CD4-positive, alpha-beta memory T cell (primary cell): ENCODE measurements at regions not wholly inside any gene's neighbourhood (a gene's known extent, or its start where the extent isn't known, plus 50 kb on each side); places are given as distances from the start of the nearest gene placed in this dataset.

Experiments
- CTCF ChIA-PET: fragments of 350-600 bp; sonication (Branson Sonifier 250); formaldehyde crosslinking; loops from one replicate; lab custom pipeline; 2021; ENCODE audit warnings: inconsistent platforms; ENCODE audit not compliant: partially characterized antibody; lab: Charles Lee
- POLR2A ChIA-PET: fragments of 350-600 bp; sonication (Branson Sonifier 250); formaldehyde crosslinking; loops from one replicate; lab custom pipeline; 2021; ENCODE audit not compliant: partially characterized antibody; lab: Charles Lee
- DNase-seq, 5 donors: peaks; one replicate each; pipeline versions ENCODE4 v3.0.0 to v3.0.0-alpha.2; 2020 to 2022; ENCODE audit warnings: mixed read lengths in 1 of 5
- H3K27ac ChIP-seq: one replicate; pipeline ENCODE4 v1.7.0; 2013; ENCODE audit warnings: low read depth, low read length
- H3K27me3 ChIP-seq: 2 replicates; pipeline ENCODE4 v1.7.0; 2013; ENCODE audit warnings: mild to moderate bottlenecking, low read length, moderate library complexity; ENCODE audit not compliant: insufficient read depth
- H3K36me3 ChIP-seq: 2 replicates; pipeline ENCODE4 v1.7.0; 2013; ENCODE audit warnings: mild to moderate bottlenecking, low read length, moderate library complexity; ENCODE audit not compliant: insufficient read depth
- H3K4me1 ChIP-seq: 2 replicates; pipeline ENCODE4 v1.7.0; 2013; ENCODE audit warnings: mild to moderate bottlenecking, low read length, moderate library complexity; ENCODE audit not compliant: insufficient read depth
- H3K4me3 ChIP-seq, 2 donors: one replicate each; pipeline ENCODE4 v1.7.0; 2013; ENCODE audit warnings: low read length in 2 of 2, mild to moderate bottlenecking in 1 of 2
- H3K9me3 ChIP-seq, 2 donors: one replicate each; pipeline ENCODE4 v1.7.0; 2013; ENCODE audit warnings: low read length in 2 of 2, control low read depth in 1 of 2; ENCODE audit not compliant: control insufficient read depth in 1 of 2
- H3K27ac Mint-ChIP-seq, 7 donors: one replicate each; pipeline ENCODE4 v1.8.0; 2020 to 2021; ENCODE audit warnings: mixed read lengths in 7 of 7, mild to moderate bottlenecking in 6 of 7, inconsistent platforms in 3 of 7, moderate library complexity in 3 of 7
- H3K27me3 Mint-ChIP-seq, 2 donors: one replicate each; pipeline ENCODE4 v1.8.0; 2020 to 2021; ENCODE audit warnings: mixed read lengths in 2 of 2
- H3K36me3 Mint-ChIP-seq, 2 donors: one replicate each; pipeline ENCODE4 v1.8.0; 2020 to 2021; ENCODE audit warnings: mixed read lengths in 2 of 2, inconsistent platforms in 1 of 2, mild to moderate bottlenecking in 1 of 2
- H3K4me1 Mint-ChIP-seq, 4 donors: one replicate each; pipeline ENCODE4 v1.8.0; 2020 to 2021; ENCODE audit warnings: mixed read lengths in 4 of 4, mild to moderate bottlenecking in 1 of 4
- H3K4me3 Mint-ChIP-seq, 8 donors: one replicate each; pipeline ENCODE4 v1.8.0; 2020 to 2021; ENCODE audit warnings: mixed read lengths in 8 of 8, mild to moderate bottlenecking in 7 of 8, moderate library complexity in 6 of 8, inconsistent platforms in 3 of 8
- H3K9me3 Mint-ChIP-seq, 8 donors: one replicate each; pipeline ENCODE4 v1.8.0; 2020 to 2021; ENCODE audit warnings: mixed read lengths in 8 of 8, mild to moderate bottlenecking in 5 of 8, inconsistent platforms in 3 of 8, moderate library complexity in 1 of 8
- intact Hi-C: fragments of 100-400 bp; cut with micrococcal nuclease; formaldehyde crosslinking; loops from one replicate; pipeline ENCODE4 v1.15.1; 2023

DNA sequence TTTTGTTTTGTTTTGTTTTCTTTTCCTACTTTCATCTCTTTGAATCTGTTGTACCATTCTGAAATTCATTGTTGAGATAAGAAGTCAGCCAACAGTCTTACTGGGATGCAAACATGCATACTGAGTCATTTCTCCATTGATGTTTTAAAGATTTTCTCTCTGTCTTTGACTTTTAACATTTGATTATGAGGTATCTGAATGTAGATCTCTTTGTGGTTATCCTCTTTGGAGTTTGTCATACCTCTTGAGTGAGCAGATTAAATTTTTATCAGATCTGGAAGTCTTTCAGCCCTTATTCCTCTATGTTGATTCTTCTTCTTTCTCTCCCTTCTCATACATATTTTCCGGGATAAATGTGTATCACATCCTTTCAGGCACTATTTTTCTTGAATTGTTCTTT, 406.9 kb upstream of the NCAM2 start:
- Histone ChIP-seq H3K27me3 (no peaks in the 10 kb centered on the region), H3K4me3 (no peak overlapping the region), H3K9me3 (no peaks in the 10 kb centered on the region), H3K27ac (no peak overlapping the region), H3K36me3 (no peaks in the 10 kb centered on the region), H3K4me1 (no peaks in the 10 kb centered on the region)
- Mint-ChIP-seq H3K36me3 (no peaks in the 10 kb centered on the region), H3K4me3 (no peak overlapping the region), H3K9me3 (peaks cover 0 to 8% (median 4%) of the 10 kb centered on the region in 8 donors), H3K4me1 (peaks cover 0 to 4% (median 2%) of the 10 kb centered on the region in 4 donors), H3K27ac (no peak overlapping the region), H3K27me3 (no peaks in the 10 kb centered on the region)
- no peak for DNase-seq
- ChIA-PET CTCF (no interaction called here), POLR2A (no interaction called here)
- intact Hi-C loops, result no loop called here

DNA sequence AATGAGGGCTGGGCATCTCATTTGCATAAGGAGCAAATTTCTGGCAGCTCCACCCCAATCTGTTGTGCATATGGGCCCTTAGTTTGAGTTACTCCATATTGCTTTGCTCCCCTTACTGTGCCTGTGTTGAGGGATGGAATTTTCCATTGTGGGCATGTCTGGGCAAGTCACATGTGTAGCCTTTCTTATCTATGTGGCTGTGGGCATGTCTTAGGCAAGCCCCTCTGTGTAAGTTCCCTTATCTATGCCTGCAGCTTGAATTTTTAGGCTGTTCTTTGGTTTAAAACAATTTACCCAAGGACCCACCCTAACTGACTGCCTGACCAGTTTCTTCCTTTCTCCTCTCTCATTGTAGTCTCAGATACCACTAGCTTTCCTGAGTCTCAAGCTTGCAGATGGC, 405.7 kb upstream of the NCAM2 start:
- intact Hi-C loops, result no loop called here
- Histone ChIP-seq H3K9me3 (no peaks in the 10 kb centered on the region), H3K36me3 (no peaks in the 10 kb centered on the region), H3K4me1 (no peaks in the 10 kb centered on the region), H3K4me3 (no peak overlapping the region), H3K27ac (no peak overlapping the region), H3K27me3 (no peaks in the 10 kb centered on the region)
- Mint-ChIP-seq H3K4me1 (peaks cover 0 to 4% (median 2%) of the 10 kb centered on the region in 4 donors), H3K4me3 (no peak overlapping the region), H3K9me3 (peaks cover 0 to 8% (median 4%) of the 10 kb centered on the region in 8 donors), H3K27ac (no peak overlapping the region), H3K27me3 (no peaks in the 10 kb centered on the region), H3K36me3 (no peaks in the 10 kb centered on the region)
- ChIA-PET POLR2A (no interaction called here), CTCF (no interaction called here)
- no peak for DNase-seq

DNA sequence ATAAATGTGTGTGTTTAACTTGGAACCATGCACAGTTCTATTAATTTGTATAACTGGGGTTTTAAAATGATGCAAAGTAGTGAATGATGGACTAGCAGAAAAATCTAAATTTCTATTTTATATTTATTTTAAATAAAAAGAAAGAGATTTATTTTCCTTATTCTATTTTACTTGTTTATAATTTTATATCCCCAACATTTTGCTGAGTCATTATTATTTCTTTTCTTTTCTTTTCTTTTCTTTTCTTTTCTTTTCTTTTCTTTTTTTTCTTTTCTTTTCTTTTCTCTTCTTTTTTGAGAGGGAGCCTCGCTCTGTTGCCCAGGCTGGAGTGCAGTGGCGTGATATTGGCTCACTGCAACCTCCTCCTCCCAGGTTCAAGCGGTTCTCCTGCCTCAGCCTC, 395.0 kb upstream of the NCAM2 start:
- Histone ChIP-seq H3K4me1 (no peaks in the 10 kb centered on the region), H3K27me3 (no peaks in the 10 kb centered on the region), H3K9me3 (peaks cover 0 to 15% of the 10 kb centered on the region in 2 donors), H3K4me3 (no peak overlapping the region), H3K36me3 (no peaks in the 10 kb centered on the region), H3K27ac (no peak overlapping the region)
- POLR2A ChIA-PET, result no interaction called here
- Mint-ChIP-seq H3K4me3 (no peak overlapping the region), H3K9me3 (peaks cover 0 to 17% (median 3%) of the 10 kb centered on the region in 8 donors), H3K27me3 (no peaks in the 10 kb centered on the region), H3K4me1 (no peaks in the 10 kb centered on the region), H3K27ac (no peak overlapping the region), H3K36me3 (no peaks in the 10 kb centered on the region)
- CTCF ChIA-PET, result no interaction called here
- DNase-seq, result no peak
- intact Hi-C loops, result no loop called here

DNA sequence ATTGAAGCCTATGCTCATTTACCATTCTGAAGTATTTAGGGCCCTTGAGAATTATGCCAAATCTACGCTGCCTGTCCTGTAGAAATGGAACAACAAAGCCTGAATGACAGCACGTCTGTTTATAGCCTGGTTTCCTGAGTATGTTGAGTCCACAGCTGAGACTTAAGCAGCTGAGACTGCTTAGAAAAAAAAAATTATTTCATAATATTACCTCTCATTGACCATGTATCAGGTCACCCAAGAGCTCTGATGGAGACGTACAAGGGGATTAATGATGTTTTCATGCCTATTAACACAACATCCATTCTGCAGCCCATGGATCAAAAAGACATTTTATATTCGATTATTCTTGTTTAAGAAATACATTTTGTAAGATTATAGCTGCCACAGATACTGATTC, 387.2 kb upstream of the NCAM2 start:
- Histone ChIP-seq H3K36me3 (no peaks in the 10 kb centered on the region), H3K27me3 (no peaks in the 10 kb centered on the region), H3K9me3 (peaks cover 0 to 6% of the 10 kb centered on the region in 2 donors), H3K4me3 (no peak overlapping the region), H3K4me1 (no peaks in the 10 kb centered on the region), H3K27ac (no peak overlapping the region)
- no peaks in the 10 kb centered on the region for H3K36me3 Mint-ChIP-seq
- H3K4me1 Mint-ChIP-seq, result no peaks in the 10 kb centered on the region
- no peak overlapping the region for H3K27ac Mint-ChIP-seq
- ChIA-PET POLR2A (no interaction called here), CTCF (no interaction called here)
- no peak overlapping the region for H3K4me3 Mint-ChIP-seq
- DNase-seq, result no peak
- intact Hi-C loops, result no loop called here
- H3K27me3 Mint-ChIP-seq, result no peaks in the 10 kb centered on the region
- H3K9me3 Mint-ChIP-seq, result peaks cover 1 to 17% (median 5%) of the 10 kb centered on the region in 8 donors

DNA sequence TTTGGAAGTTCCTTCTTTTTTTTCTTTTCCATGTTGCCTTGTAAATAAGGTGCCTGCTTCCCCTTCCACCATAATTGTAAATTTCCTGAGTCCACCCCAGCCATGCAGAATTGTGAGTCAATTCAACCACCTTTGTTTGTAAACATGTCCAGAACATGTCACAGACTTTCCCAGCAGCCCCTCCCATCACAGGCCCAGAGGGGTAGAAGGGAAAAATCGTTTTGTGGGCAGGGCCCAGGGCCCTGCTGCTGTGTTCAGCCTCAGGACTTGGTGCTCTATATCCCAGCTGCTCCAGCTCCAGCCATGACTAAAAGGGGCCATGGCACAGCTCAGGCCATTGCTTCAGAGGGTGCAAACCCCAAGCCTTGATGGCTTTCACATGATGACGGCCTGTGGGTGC, 384.6 kb upstream of the NCAM2 start:
- H3K4me1 ChIP-seq, result no peaks in the 10 kb centered on the region
- no peaks in the 10 kb centered on the region for H3K27me3 ChIP-seq
- intact Hi-C loops, result no loop called here
- H3K27ac ChIP-seq, result no peak overlapping the region
- Mint-ChIP-seq H3K9me3 (peaks cover 0 to 10% (median under 1%) of the 10 kb centered on the region in 8 donors), H3K4me3 (no peak overlapping the region), H3K4me1 (no peaks in the 10 kb centered on the region), H3K27ac (no peak overlapping the region), H3K36me3 (no peaks in the 10 kb centered on the region), H3K27me3 (no peaks in the 10 kb centered on the region)
- ChIA-PET CTCF (no interaction called here), POLR2A (no interaction called here)
- no peaks in the 10 kb centered on the region for H3K36me3 ChIP-seq
- H3K9me3 ChIP-seq, result no peaks in the 10 kb centered on the region
- H3K4me3 ChIP-seq, result no peak overlapping the region
- no peak for DNase-seq

DNA sequence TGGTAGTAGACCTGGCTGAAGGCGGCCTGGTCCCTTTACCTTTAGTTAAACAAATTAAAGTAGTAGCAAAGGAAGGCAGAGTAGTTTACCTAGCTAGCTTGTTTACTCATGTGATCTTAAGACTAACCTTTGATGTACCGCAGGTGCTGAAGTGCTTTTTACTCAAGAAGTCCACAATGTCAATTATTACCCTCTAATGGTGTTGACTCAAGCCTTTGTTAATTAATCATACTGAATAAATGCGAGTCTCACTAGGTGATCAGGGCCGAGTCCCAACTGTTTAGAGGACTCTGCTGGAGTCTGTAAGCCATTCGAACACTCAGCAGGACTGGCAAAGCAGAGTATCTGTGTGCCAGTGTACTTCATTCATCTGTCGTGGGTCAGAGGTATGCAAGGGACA, 381.1 kb upstream of the NCAM2 start:
- no peaks in the 10 kb centered on the region for H3K27me3 Mint-ChIP-seq
- no peaks in the 10 kb centered on the region for H3K36me3 Mint-ChIP-seq
- ChIA-PET POLR2A (no interaction called here), CTCF (no interaction called here)
- Histone ChIP-seq H3K4me3 (no peak overlapping the region), H3K36me3 (no peaks in the 10 kb centered on the region), H3K9me3 (no peaks in the 10 kb centered on the region), H3K27me3 (no peaks in the 10 kb centered on the region), H3K27ac (no peak overlapping the region), H3K4me1 (no peaks in the 10 kb centered on the region)
- DNase-seq, result no peak
- intact Hi-C loops, result no loop called here
- peaks cover 0 to 6% (median 2%) of the 10 kb centered on the region in 8 donors for H3K9me3 Mint-ChIP-seq
- H3K4me1 Mint-ChIP-seq, result no peaks in the 10 kb centered on the region
- H3K4me3 Mint-ChIP-seq, result no peak overlapping the region
- no peak overlapping the region for H3K27ac Mint-ChIP-seq

DNA sequence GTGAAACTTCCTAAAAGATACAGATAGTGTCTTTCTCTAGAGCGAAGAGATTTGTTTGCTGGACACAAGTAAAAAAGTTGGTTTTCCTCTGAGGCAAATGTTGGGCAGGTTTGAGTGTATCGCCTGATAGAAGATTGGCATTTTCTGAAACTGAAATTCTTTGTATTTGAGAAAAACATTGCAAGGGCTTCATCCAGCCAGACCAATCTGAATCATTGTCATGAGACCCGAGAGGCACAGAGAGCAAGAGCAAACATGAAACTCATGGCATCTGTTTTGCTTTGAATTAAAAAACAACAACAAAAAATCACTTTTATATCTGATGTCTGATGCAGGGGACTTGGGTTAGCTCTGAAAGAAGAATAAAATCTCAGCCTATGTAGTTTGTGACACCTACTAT, 379.3 kb upstream of the NCAM2 start:
- H3K36me3 Mint-ChIP-seq, result no peaks in the 10 kb centered on the region
- no peaks in the 10 kb centered on the region for H3K4me1 Mint-ChIP-seq
- POLR2A ChIA-PET, result no interaction called here
- no peaks in the 10 kb centered on the region for H3K36me3 ChIP-seq
- H3K27me3 ChIP-seq, result no peaks in the 10 kb centered on the region
- intact Hi-C loops, result no loop called here
- H3K27ac ChIP-seq, result no peak overlapping the region
- CTCF ChIA-PET, result no interaction called here
- H3K9me3 Mint-ChIP-seq, result peaks cover 0 to 7% (median 4%) of the 10 kb centered on the region in 8 donors
- no peak overlapping the region for H3K4me3 ChIP-seq
- no peaks in the 10 kb centered on the region for H3K9me3 ChIP-seq
- H3K27me3 Mint-ChIP-seq, result no peaks in the 10 kb centered on the region
- H3K4me3 Mint-ChIP-seq, result no peak overlapping the region
- no peak overlapping the region for H3K27ac Mint-ChIP-seq
- H3K4me1 ChIP-seq, result no peaks in the 10 kb centered on the region
- no peak for DNase-seq

DNA sequence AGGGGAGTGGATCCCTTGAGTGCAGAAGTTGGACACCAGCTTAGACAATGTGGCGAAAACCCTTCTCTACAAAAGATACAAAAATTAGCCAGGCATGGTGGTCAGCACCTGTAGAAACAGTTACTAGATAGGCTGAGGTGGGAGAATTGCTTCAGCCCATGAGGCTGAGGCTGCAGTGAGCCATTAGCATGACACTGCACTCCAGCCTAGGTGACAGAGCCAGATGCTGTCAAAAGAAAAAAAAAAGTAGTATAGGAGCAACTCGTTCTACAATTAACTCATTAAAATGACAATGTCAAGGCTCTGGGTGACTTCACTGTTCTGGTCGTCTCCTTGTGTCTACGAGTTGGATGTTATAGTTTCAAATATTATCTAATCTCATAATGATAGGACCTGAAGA, 370.6 kb upstream of the NCAM2 start:
- intact Hi-C loops, result no loop called here
- Histone ChIP-seq H3K27me3 (no peaks in the 10 kb centered on the region), H3K9me3 (no peaks in the 10 kb centered on the region), H3K4me3 (no peak overlapping the region), H3K36me3 (no peaks in the 10 kb centered on the region), H3K27ac (no peak overlapping the region), H3K4me1 (no peaks in the 10 kb centered on the region)
- DNase-seq, result no peak
- H3K27me3 Mint-ChIP-seq, result no peaks in the 10 kb centered on the region
- no peaks in the 10 kb centered on the region for H3K4me1 Mint-ChIP-seq
- CTCF ChIA-PET, result no interaction called here
- H3K4me3 Mint-ChIP-seq, result no peak overlapping the region
- no peak overlapping the region for H3K27ac Mint-ChIP-seq
- POLR2A ChIA-PET, result no interaction called here
- peaks cover 4 to 10% (median 8%) of the 10 kb centered on the region in 8 donors for H3K9me3 Mint-ChIP-seq
- no peaks in the 10 kb centered on the region for H3K36me3 Mint-ChIP-seq
